NCI-H2171 treated with DMSO at 0.1 percent for 48 hours (cell line): ENCODE measurements at regions not wholly inside any gene's neighbourhood (a gene's known extent, or its start where the extent isn't known, plus 50 kb on each side); places are given as distances from the start of the nearest gene placed in this dataset.

ENCODE experiments used
- DNase-seq: peaks from one replicate; lab custom pipeline; 2025; lab: John Stamatoyannopoulos, UW

DNA sequence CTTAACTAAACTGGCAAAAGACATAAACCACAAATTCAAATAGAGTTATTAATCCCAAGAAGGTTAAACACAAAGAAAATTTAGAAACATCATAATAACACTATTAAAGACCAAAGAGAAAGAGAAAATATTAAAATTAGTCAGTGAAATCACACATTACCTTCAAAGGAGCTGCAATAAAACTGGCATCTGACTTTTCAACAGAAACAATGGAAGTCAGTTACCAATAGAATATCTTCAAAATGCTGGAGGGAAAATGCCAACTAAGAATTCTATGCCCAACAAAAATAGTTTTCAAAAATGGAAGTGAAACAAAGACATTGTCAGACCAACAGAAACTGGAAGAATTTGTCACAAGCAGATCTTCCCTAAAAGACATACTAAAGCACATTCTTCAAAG lies 68.7 kb upstream of the RNF7 start:
- DNase-seq: no peak

DNA sequence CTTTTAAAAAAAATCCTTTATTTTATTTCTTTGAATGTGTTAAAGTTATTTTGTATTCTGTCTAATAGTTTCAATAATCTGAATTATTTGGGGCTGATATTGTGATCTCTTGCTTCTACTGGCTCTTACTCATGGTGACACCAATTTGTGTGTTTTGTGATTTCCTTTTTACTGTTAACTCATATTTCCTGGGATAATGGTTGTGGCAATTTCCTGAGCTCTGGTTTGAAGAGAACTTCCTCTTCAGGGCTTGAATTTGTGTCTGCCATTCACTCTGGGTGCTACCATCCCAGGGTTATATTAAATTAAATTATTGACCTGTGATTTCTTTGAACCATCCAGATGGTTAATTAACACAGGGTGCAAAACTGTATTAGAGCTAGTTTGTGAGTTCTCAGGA lies 60.4 kb upstream of the RNF7 start:
- no peak for DNase-seq

DNA sequence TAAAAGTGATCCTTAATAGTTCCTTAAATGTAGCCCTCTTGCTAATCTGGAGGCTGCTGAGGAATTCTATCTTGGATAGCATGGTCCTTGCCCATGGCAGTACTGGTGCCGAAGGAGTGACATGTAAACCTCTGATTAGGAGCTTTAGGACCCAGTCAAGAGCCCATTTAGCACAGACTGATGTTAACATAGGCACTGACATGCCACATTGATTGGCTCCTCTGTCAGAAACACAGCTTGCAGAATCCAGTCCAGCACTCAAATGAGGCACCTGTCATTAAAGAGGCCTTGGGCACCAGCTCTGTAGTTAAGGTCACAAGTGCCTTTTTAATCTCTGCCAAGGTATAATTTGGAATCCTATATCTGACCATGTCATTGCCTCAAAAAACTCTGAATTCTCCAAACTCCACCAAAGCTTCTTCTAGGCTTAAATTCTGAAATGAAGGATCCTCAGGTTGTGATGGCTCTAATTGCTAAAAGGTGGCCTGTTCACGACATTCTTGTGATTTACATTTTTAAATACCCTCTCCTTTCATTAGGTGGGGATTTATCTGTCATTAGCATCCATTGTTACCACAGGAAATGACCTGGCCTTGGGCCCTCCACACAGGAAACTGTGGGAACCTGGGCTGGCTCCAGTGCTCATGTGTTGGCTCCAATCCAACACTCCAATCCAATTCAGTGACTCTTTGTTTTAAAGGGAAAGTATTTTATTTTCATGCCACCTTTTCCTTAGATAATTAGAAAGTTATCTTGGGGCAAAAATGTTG lies 57.3 kb upstream of the RNF7 start:
- peak; percentile 13 for DNase-seq

DNA sequence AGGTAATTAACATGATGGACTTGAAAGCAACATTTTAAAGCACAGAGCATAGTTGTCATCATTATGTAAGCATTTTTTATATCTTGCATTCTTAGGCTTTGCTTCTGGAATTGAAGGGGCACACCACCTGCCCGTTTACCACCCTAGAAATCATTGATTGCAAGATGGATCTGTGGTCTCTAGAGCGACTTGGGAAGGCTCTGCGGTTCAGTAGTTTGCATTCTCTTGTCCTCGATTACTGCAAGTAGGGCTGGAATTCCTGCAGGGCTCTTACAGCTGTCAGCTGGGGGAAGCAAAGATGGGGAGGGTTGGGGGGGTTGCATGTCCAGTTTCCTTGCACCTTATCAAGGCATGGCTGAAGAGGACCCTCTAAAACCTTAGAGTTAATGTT lies 56.7 kb upstream of the RNF7 start:
- DNase-seq: peak; percentile 13

DNA sequence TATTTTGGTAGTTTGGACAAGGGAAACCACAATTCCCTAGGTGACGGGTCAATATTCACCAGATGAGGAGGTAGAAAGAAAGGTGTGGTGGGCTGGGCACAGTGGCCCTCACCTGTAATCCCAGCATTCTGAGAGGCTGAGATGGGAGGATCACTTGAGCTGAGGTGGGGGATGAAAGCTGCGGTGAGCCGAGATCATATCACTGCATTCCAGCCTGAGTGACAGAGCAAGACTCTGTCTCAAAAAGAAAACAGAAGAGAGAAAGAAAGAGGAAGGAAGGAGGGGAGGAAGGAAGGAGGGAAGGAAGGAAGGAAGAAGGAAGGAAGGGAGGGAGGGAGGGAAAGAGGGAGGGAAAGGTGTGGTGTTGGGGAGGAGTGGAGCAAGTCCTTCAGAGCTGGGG lies 56.1 kb upstream of the RNF7 start:
- no peak for DNase-seq

DNA sequence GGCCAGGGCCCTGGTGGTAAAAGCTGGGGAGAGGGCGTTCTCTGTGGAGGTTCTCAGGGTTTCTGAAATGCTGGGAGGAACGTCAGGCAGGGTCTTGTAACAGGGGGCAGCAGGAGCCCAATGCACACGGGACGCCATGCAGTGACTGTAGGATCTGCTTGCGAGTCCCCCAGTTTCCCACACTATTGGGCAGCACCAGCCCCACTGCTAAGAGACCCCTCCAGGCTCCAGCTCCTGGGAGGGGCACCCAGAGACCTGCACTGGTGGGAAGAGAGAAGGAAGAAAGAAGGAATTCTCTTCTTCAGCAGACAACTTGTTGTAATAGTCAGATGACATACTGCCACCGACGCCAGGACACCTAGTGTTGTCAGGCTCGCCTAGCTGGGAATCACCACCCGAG lies 55.2 kb upstream of the RNF7 start:
- DNase-seq: no peak

DNA sequence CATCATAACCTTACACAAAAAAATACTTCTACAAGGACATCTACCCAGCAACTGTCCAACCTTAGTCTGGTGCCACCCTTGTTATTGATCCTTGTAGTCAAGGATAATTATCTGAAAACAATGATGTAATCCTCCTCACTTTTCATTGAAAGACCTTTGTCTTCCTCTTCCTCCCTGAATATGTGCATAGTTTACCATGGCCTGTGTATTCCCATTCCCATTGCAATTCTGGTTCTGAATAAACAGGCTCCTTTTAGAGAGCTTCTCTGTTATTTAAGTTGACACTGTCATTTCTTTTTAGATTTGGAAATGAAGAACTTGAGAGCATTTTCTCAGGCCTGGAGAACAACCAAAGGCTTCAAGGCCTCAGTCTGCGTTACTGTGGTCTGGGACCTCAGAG lies 53.3 kb upstream of the RNF7 start:
- DNase-seq: no peak

DNA sequence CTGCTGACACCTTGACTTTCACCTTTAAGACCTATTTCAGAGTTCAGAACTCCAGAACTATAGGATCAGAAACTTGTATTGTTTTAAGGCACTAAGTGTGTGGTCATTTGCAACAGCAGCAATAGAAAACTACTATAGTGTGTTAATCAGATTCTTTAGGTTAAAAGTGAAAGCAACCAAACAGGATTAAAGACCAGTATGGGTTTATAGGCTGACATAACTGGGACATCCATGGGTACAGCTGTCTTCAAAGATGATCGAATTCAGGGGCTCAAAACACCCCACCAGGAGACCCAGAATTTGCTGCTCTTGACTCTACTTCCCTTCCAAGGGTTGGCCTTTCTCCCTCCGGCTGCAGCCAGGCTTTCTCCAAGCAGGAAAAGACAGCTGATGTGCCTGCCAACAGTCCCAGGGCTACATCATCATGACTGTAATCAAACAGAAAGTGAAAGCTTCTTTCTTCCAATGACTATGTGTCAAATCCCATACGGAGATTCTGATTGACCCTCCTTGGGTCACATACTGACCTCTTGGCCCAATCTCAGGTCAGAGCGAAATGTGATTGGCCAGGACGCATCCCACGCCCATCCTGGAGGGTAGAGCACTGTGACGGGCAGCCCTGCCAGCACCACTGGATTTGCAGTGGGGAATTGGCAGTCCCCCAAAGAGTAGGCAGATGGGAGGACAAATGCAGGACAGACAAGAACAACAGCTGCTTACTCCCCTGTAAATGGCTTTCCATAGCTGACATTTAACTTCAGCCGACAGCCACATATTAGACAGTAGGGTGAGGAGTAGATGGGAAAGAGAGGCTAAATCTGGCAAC lies 51.4 kb upstream of the RNF7 start:
- DNase-seq: peak; percentile 6
